ENCODE measurements at regions not wholly inside any gene's neighbourhood (a gene's known extent, or its start where the extent isn't known, plus 50 kb on each side); places are given as distances from the start of the nearest gene placed in this dataset.

GRCh38 chr4:67120369-67120768 is 424.9 kb downstream of the CENPC start:
- no peak for DNase-seq (ENCODE audit: low spot score)

DNA sequence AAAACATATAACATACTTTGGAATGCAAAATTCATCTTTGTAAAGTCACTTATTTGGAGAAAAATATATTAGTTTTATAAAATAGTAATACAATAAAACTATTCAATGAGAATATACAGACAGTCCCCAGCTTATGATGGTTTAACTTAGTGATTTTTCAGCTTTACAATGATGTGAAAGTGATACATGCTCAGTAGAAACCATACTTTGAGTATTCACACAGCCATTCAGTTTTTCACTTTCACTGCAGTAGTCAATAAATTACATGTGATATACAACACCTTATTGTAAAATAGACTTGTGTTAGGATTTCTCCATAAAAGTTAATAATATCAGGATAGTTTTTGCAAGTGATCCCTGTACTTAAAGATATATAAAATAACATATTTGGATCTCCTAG is 436.0 kb downstream of the CENPC start:
- DNase-seq (ENCODE audit: low spot score): no peak

DNA sequence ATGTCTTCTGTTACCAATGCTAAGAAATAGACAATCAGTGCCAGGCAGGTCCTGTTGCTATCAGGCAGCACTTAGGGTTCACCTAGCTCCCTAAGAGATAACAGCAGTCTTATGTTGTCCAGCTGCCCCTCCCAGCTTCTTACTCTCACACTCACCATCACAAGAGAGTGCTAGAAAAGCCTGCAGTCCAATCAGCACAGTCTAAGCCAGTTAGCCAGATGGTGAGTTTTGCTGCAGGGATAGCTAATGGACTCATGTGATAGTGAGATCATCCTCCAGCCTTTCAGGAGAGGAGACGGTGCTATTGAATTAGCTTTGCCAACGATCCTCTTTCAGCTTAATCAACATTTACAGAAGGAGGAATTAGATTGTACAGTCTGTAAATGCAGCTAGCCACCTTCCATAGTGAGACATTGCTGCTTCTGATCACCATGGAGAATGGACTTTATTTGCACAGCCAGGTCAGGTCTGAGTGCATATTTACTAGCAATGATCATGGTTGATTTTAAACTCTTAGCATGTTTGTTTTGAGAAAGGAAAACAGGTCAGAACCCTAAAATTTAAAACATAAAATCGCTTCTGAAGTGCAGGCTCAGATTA is 438.3 kb downstream of the CENPC start:
- DNase-seq (ENCODE audit: low spot score): peak; percentile 84

- no peak for DNase-seq (ENCODE audit: low spot score)
Measured at GRCh38 chr4:67104145-67104544, 441.2 kb downstream of the CENPC start.

DNA sequence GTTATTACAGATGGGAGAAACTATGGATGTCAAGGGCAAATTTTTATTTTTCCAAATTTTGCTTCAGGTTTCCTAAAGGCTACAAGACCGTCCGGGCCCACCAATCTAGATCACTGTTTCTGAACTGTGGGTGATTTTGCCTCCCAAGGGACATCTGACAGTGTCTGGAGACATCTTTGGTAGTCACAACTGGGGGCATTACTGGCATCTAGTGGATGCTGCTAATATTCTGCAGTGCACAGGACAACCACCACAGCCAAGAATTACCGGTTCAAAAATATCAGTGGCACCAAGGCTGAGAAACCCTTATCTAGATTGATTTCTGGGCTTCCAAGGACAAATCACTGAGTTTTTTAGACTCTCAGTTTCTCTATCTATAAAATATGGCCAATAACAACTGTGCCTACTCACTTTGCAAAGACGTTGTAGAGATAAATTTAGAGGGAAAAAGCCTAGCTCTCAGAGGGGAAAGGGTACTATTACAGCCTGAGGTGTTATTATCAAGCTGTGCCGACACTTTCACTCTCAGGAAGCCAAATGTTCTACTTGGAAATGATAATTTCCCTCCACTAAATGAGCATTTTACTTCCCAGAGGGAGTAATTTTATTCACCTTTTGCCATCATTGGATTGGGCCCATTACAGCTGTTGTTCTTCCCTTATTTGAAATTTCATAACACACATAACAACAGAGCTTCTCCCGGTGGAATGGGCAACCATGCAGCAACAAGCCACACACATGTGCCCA is 442.1 kb downstream of the CENPC start:
- no peak for DNase-seq (ENCODE audit: low spot score)

- DNase-seq (ENCODE audit: low spot score): no peak
Measured at GRCh38 chr4:67101612-67102011, 443.7 kb downstream of the CENPC start.

GRCh38 chr4:67092351-67092750 is 453.0 kb downstream of the CENPC start:
- no peak for DNase-seq (ENCODE audit: low spot score)

DNA sequence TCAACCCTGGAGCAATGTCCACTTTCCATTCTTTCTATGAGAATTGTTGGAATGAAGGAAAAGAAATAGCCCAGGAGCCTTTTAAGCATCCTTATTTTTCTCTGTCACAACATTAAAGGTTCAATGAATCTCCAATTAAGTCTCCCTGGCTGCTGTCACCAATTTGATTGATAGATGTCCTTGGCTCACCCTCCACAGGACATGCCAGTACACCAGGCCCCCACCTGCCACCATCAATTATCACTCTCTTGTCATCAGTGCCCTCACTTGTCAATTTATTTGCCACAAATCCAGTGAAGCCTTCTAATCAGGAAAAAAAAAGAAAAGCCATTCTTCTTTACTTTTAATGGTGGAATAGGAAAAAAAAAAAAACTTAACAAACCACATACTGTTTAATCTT is 453.6 kb downstream of the CENPC start:
- DNase-seq (ENCODE audit: low spot score): no peak

- no peak for DNase-seq (ENCODE audit: low spot score)
Measured at GRCh38 chr4:67087897-67088296, 457.4 kb downstream of the CENPC start.

- no peak for DNase-seq (ENCODE audit: low spot score)
Measured at GRCh38 chr4:67084783-67085182, 460.5 kb downstream of the CENPC start.

- DNase-seq (ENCODE audit: low spot score): peak; percentile 76
Measured at GRCh38 chr4:67083496-67083895, 461.8 kb downstream of the CENPC start.

DNA sequence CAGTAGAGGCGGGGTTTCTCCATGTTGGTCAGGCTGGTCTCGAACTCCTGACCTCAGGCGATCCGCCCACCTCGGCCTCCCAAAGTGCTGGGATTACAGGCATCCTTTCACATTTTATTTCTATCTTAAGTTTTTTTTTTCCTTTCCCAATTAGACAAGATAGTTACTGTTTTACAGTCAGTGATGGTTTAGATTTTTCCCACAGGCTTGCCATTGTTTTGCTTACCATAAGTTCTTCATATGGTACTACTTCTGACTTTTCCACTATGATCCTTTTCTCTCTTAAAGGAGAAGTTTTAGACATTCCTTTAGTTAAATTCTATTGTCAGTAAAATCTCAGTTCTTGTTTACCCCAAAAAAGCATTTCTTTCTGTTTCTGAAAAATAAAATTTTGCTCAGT is 462.6 kb downstream of the CENPC start:
- DNase-seq (ENCODE audit: low spot score): peak; percentile 67

- DNase-seq (ENCODE audit: low spot score): no peak
Measured at GRCh38 chr4:67080046-67080557, 465.2 kb downstream of the CENPC start.

DNA sequence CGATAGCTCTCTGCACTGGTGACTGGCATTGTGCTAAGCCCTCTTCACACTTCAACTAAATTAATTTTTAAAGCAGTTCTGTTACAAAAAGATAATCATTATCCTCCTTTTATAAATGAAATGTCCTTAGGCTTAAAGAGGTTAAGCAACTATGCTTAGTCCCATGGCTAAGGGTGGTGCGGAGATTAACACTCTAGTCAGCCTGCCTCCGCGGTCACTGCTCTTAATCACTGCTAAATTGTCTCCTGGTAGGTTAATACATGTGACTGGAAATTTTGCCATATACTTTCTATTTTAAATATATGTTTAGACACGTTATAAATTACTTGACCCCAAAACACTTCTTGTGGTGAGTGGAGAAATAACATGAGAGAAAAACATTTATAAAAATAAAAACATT is 473.7 kb downstream of the CENPC start:
- no peak for DNase-seq (ENCODE audit: low spot score)

DNA sequence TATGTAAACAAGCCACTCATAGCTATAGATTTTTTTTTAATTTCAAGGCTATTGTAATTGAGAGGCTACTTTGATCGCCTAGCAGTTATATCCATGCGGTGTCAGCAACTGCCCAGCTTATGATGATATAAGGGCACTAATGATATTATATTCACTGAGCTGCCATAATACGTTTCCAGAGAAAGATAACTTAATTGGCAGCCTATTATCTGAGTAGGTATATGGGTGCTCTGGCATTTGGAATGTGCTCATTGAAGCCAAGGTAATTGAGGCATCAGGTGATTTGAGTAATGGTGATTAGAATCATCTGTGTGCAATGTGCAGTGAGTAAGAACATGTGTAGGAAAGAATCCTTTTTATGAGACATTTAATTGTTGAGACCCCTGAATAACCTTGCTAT is 490.0 kb downstream of the CENPC start:
- DNase-seq (ENCODE audit: low spot score): no peak

DNA sequence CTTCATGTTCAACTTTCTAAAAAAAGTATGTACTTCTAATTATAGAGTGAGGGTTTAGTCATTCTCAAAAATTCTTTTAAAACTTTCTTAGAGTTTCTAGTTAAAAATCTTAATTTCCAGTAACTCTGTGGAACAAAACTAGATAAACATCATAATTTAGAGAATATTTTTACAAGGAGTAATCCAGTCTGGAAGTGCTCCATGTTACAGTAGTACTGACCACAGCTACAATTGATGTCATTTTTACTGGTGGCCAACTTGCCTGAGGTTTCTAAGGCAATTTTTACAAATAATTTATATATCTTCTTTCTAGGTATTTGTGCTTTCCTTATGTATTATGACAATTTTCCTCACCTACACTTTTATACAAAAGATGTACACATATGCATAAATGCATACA is 490.4 kb downstream of the CENPC start:
- no peak for DNase-seq (ENCODE audit: low spot score)

- no peak for DNase-seq (ENCODE audit: low spot score)
Measured at GRCh38 chr4:67052814-67053675, 492.3 kb downstream of the CENPC start.

DNA sequence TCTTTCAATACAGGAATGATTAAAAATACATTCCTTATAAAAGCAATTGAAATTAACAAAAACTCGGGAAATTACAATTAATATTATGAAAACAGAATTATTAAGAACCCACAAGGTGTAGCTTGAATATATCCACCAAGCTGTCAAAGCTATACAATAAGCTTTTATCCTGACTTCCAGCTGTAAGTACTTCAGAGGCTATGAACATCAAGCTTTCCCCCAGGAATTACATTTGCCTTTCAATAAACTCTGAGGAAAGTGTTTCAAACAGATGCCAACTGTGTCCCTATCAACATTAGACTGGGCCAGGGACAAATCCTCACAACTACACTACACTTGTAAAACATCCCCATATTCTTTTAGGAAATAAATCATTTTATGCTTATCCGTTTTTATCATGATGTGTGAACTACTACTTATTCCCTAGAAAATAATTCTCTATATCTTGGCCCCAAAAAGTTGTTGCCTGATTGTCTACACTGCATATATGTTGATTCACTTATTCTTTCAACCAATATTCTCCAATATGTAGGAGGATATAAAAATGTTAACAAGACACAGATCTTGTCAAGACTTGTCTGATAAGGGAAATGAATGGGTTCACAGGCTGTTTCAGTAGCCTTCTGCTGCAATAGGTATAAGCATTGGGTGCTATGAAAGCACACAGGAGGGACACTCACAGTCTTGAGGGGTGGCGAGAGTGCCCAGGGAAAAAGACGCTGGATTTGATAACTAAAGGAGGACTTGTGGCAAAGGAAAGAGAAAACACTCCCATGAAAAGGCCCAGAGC is 494.1 kb downstream of the CENPC start:
- DNase-seq (ENCODE audit: low spot score): no peak

GRCh38 chr4:67049446-67049845 is 495.9 kb downstream of the CENPC start:
- no peak for DNase-seq (ENCODE audit: low spot score)

DNA sequence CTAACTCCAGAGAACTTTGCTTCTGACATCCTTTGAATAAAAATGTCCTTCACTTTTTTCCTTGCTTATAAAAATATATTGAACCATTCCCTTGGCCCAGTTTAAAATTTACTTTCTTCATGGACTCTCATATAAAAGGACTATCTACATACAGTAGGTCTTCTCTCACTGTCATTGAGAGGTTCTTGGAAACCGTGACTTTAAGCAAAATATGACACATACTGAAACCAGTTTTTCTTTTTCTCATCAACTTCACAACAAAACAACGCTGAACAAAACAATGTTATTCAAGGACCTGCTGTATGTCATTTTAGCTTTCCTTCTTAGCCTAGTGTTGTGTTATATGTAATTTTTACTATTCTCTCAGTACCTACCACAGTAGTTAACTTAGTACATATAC is 496.8 kb downstream of the CENPC start:
- no peak for DNase-seq (ENCODE audit: low spot score)

GRCh38 chr4:67040315-67040714 is 505.0 kb downstream of the CENPC start:
- no peak for DNase-seq (ENCODE audit: low spot score)

GRCh38 chr4:67038228-67038566 is 507.1 kb downstream of the CENPC start:
- no peak for DNase-seq (ENCODE audit: low spot score)

Measured in COLO829 (cell line).